GM19025 (cell line): ENCODE measurements at regions not wholly inside any gene's neighbourhood (a gene's known extent, or its start where the extent isn't known, plus 50 kb on each side); places are given as distances from the start of the nearest gene placed in this dataset.
"Not testable (repeated sequence)": the region's sequence is repeated elsewhere in the genome, so short reads cannot be mapped to it uniquely, and the experiment has no call there.

Source experiments
- ATAC-seq: cut with Tn5 transposase; IDR thresholded peaks from one replicate; pipeline ENCODE4 v1.9.1; 2021; ENCODE audit warnings: mild to moderate bottlenecking, low read depth, moderate library complexity; ENCODE audit not compliant: unreplicated experiment

GRCh38 chr9:41772541-41772940, 356.7 kb downstream of the CNTNAP3B start:
- ATAC-seq = not testable (repeated sequence)

- not testable (repeated sequence) for ATAC-seq
These were observed 357.5 kb downstream of the CNTNAP3B start for GRCh38 chr9:41771693-41772092.

GRCh38 chr9:41754822-41755221, 374.4 kb downstream of the CNTNAP3B start:
- not testable (repeated sequence) for ATAC-seq

- ATAC-seq = not testable (repeated sequence)
These were observed 374.8 kb downstream of the CNTNAP3B start for GRCh38 chr9:41754403-41754802.

- ATAC-seq = not testable (repeated sequence)
These were observed 387.3 kb downstream of the CNTNAP3B start for GRCh38 chr9:41741897-41742296.

GRCh38 chr9:41741173-41741572, 388.1 kb downstream of the CNTNAP3B start:
- ATAC-seq = not testable (repeated sequence)

- not testable (repeated sequence) for ATAC-seq
These were observed 390.5 kb downstream of the CNTNAP3B start for GRCh38 chr9:41738681-41739080.

- ATAC-seq = not testable (repeated sequence)
These were observed 430.0 kb downstream of the CNTNAP3B start for GRCh38 chr9:41699190-41699589.

GRCh38 chr9:41697080-41697479, 432.1 kb downstream of the CNTNAP3B start:
- not testable (repeated sequence) for ATAC-seq

- ATAC-seq = not testable (repeated sequence)
These were observed 449.9 kb downstream of the CNTNAP3B start for GRCh38 chr9:41679312-41679711.

GRCh38 chr9:41663497-41664036, 465.7 kb downstream of the CNTNAP3B start:
- ATAC-seq = not testable (repeated sequence)

GRCh38 chr9:41658706-41659105, 469.6 kb upstream of the ZNG1F start:
- not testable (repeated sequence) for ATAC-seq

- ATAC-seq = not testable (repeated sequence)
These were observed 469.0 kb upstream of the ZNG1F start for GRCh38 chr9:41658116-41658515.

- ATAC-seq = not testable (repeated sequence)
These were observed 468.0 kb upstream of the ZNG1F start for GRCh38 chr9:41657141-41657540.

GRCh38 chr9:41655071-41655554, 466.0 kb upstream of the ZNG1F start:
- not testable (repeated sequence) for ATAC-seq

- not testable (repeated sequence) for ATAC-seq
These were observed 465.2 kb upstream of the ZNG1F start for GRCh38 chr9:41654349-41654748.

- not testable (repeated sequence) for ATAC-seq
These were observed 464.6 kb upstream of the ZNG1F start for GRCh38 chr9:41653560-41654340.

GRCh38 chr9:41652800-41653199, 463.7 kb upstream of the ZNG1F start:
- ATAC-seq = not testable (repeated sequence)

- ATAC-seq = not testable (repeated sequence)
These were observed 463.1 kb upstream of the ZNG1F start for GRCh38 chr9:41652100-41652713.

GRCh38 chr9:41650086-41650485, 461.0 kb upstream of the ZNG1F start:
- ATAC-seq = not testable (repeated sequence)

GRCh38 chr9:41648564-41648963, 459.4 kb upstream of the ZNG1F start:
- ATAC-seq = not testable (repeated sequence)
